ENCODE measurements at regions not wholly inside any gene's neighbourhood (a gene's known extent, or its start where the extent isn't known, plus 50 kb on each side); places are given as distances from the start of the nearest gene placed in this dataset.

GRCh38 chr22:46050451-46050845, 73.5 kb upstream of the WNT7B start:
- DNase-seq (ENCODE audit: low spot score) (peak; percentile 1), ATAC-seq (no peak)
- Mint-ChIP-seq H3K36me3 (no peaks in the 10 kb centered on the region), H3K9me3 (no peaks in the 10 kb centered on the region), H3K4me1 (no peaks in the 10 kb centered on the region), H3K27ac (no peak overlapping the region), H3K4me3 (no peak overlapping the region), H3K27me3 (ENCODE audit: low read depth) (peaks cover 20% of the 10 kb centered on the region)
- no peak for TF ChIP-seq IRF2 (CRISPR knock-in tag; IDR thresholded peaks at IDR 0.05; ENCODE audit: borderline replicate concordance, low read depth)
- TF ChIP-seq NR3C1 (CRISPR knock-in tag; conservative IDR thresholded peaks at IDR 0.05; ENCODE audit: low read depth) = no peak
- TF ChIP-seq AR (CRISPR knock-in tag; IDR thresholded peaks at IDR 0.05) = no peak
- no peak for TF ChIP-seq RELA (CRISPR knock-in tag; IDR thresholded peaks at IDR 0.05; ENCODE audit: borderline replicate concordance)
- no peak for TF ChIP-seq ZNF121 (CRISPR knock-in tag; IDR thresholded peaks at IDR 0.05)
- no peak for TF ChIP-seq ATF6 (CRISPR knock-in tag; IDR thresholded peaks at IDR 0.05)
- TF ChIP-seq TEAD1 (CRISPR knock-in tag; IDR thresholded peaks at IDR 0.05) = no peak
- no peak for TF ChIP-seq ZNF232 (CRISPR knock-in tag; IDR thresholded peaks at IDR 0.05)
- CTCF ChIA-PET = interaction anchor here (2.9 kb wide), 1 partner anchor 44 kb away, joined by 21 read pairs; no protein-coding TSS in a partner anchor
- POLR2A ChIA-PET = no interaction called here

DNA sequence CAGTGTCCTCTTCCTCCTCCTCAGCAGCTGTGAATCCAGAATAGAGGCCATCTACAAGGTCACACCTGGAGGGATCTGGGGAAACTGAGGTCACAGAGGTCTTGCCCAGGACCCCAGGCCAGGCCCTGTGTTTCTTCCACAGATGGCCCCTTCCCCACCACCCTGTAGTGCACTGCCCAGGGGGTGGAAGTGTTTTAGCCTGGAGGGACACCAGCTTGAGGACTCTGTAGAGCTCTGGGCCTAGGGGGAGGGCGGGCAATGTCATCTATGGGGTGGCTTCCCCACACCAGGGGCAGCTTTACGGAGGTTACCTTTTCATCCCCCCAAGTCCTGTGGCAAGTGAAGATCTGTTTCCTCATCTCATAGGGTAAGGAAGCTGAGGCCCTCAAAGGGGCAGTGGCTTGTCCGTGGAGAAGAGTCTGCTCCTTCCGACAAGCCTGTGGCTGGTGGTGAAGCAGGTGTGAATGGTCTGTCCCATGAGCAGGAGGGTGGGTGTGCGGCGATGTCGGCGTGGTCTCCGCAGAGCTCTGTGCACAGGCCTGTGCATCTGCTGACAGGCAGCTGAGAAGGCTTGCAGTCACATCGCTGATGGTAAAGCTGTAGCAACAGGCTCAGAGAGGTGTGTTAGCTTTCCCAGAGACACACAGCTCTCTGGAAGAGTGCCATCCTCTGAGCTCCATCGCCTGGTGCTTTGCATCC, 74.1 kb upstream of the WNT7B start:
- Mint-ChIP-seq H3K4me3 (no peak overlapping the region), H3K27me3 (ENCODE audit: low read depth) (peaks cover 14% of the 10 kb centered on the region), H3K4me1 (no peaks in the 10 kb centered on the region), H3K27ac (no peak overlapping the region), H3K36me3 (no peaks in the 10 kb centered on the region), H3K9me3 (no peaks in the 10 kb centered on the region)
- DNase-seq (ENCODE audit: low spot score) (peak; percentile 1), ATAC-seq (no peak)
- CTCF ChIA-PET = interaction anchor here (1.0 to 2.9 kb wide), 3 partner anchors 15 to 66 kb away, joined by 3 to 21 read pairs (median 4); no protein-coding TSS in a partner anchor
- TF ChIP-seq ATF1 (CRISPR knock-in tag; IDR thresholded peaks at IDR 0.05) (no peak), GRHL2 (CRISPR knock-in tag; IDR thresholded peaks at IDR 0.05; ENCODE audit: insufficient replicate concordance, severe bottlenecking) (no peak), HMGA2 (CRISPR knock-in tag; IDR thresholded peaks at IDR 0.05) (no peak), ERG (CRISPR knock-in tag; IDR thresholded peaks at IDR 0.05) (no peak), OVOL2 (CRISPR knock-in tag; IDR thresholded peaks at IDR 0.05; ENCODE audit: borderline replicate concordance) (no peak), MXD4 (CRISPR knock-in tag; IDR thresholded peaks at IDR 0.05; ENCODE audit: borderline replicate concordance) (no peak), JUN (CRISPR knock-in tag; IDR thresholded peaks at IDR 0.05) (no peak), ZNF219 (CRISPR knock-in tag; IDR thresholded peaks at IDR 0.05; ENCODE audit: borderline replicate concordance) (no peak), MAX (CRISPR knock-in tag; IDR thresholded peaks at IDR 0.05) (no peak)
- TF ChIP-seq, protein P1, sequence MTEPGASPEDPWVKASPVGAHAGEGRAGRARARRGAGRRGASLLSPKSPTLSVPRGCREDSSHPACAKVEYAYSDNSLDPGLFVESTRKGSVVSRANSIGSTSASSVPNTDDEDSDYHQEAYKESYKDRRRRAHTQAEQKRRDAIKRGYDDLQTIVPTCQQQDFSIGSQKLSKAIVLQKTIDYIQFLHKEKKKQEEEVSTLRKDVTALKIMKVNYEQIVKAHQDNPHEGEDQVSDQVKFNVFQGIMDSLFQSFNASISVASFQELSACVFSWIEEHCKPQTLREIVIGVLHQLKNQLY (CRISPR knock-in tag; IDR thresholded peaks at IDR 0.05) = no peak
- TF ChIP-seq, protein P2, sequence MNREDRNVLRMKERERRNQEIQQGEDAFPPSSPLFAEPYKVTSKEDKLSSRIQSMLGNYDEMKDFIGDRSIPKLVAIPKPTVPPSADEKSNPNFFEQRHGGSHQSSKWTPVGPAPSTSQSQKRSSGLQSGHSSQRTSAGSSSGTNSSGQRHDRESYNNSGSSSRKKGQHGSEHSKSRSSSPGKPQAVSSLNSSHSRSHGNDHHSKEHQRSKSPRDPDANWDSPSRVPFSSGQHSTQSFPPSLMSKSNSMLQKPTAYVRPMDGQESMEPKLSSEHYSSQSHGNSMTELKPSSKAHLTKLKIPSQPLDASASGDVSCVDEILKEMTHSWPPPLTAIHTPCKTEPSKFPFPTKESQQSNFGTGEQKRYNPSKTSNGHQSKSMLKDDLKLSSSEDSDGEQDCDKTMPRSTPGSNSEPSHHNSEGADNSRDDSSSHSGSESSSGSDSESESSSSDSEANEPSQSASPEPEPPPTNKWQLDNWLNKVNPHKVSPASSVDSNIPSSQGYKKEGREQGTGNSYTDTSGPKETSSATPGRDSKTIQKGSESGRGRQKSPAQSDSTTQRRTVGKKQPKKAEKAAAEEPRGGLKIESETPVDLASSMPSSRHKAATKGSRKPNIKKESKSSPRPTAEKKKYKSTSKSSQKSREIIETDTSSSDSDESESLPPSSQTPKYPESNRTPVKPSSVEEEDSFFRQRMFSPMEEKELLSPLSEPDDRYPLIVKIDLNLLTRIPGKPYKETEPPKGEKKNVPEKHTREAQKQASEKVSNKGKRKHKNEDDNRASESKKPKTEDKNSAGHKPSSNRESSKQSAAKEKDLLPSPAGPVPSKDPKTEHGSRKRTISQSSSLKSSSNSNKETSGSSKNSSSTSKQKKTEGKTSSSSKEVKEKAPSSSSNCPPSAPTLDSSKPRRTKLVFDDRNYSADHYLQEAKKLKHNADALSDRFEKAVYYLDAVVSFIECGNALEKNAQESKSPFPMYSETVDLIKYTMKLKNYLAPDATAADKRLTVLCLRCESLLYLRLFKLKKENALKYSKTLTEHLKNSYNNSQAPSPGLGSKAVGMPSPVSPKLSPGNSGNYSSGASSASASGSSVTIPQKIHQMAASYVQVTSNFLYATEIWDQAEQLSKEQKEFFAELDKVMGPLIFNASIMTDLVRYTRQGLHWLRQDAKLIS (CRISPR knock-in tag; IDR thresholded peaks at IDR 0.05; ENCODE audit: borderline replicate concordance) = no peak
- TF ChIP-seq, protein P3, sequence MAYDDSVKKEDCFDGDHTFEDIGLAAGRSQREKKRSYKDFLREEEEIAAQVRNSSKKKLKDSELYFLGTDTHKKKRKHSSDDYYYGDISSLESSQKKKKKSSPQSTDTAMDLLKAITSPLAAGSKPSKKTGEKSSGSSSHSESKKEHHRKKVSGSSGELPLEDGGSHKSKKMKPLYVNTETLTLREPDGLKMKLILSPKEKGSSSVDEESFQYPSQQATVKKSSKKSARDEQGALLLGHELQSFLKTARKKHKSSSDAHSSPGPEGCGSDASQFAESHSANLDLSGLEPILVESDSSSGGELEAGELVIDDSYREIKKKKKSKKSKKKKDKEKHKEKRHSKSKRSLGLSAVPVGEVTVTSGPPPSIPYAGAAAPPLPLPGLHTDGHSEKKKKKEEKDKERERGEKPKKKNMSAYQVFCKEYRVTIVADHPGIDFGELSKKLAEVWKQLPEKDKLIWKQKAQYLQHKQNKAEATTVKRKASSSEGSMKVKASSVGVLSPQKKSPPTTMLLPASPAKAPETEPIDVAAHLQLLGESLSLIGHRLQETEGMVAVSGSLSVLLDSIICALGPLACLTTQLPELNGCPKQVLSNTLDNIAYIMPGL (CRISPR knock-in tag; IDR thresholded peaks at IDR 0.05) = no peak
- POLR2A ChIA-PET = no interaction called here
